ENCODE measurements at regions not wholly inside any gene's neighbourhood (a gene's known extent, or its start where the extent isn't known, plus 50 kb on each side); places are given as distances from the start of the nearest gene placed in this dataset.
"Not testable (repeated sequence)": the region's sequence is repeated elsewhere in the genome, so short reads cannot be mapped to it uniquely, and the experiment has no call there.

- intact Hi-C loops (cut with micrococcal nuclease; ENCODE audit: unreplicated experiment) (no loop called here), in situ Hi-C loops (cut with MboI) (no loop called here)
- WGBS (ENCODE audit: insufficient coverage, insufficient replicate concordance, low lambda C conversion rate, missing lambda C conversion rate) = 0% methylated on average over 1 of the region's 1 CpG
- Histone ChIP-seq H3K9me3 (replicated peaks; ENCODE audit: control insufficient read depth, insufficient read depth, low read length) (no peaks in the 10 kb centered on the region; the same call in 2 of the 3 replicates), H4K20me1 (ENCODE audit: control insufficient read depth, insufficient read depth) (no peaks in the 10 kb centered on the region), H3K4me2 (ENCODE audit: control insufficient read depth, insufficient read depth) (no peak overlapping the region), H3K9ac (ENCODE audit: control insufficient read depth, insufficient read depth, low read length) (no peak overlapping the region), H3K27me3 (replicated peaks in 1 of 2; ENCODE audit: control insufficient read depth in 2 of 2, insufficient read depth in 2 of 2, low read length in 1 of 2) (no peaks in the 10 kb centered on the region), H2AFZ (ENCODE audit: control insufficient read depth, low read depth, low read length) (no peak overlapping the region), H3K36me3 (ENCODE audit: control insufficient read depth in 2 of 2, insufficient read depth in 2 of 2, low read length in 1 of 2) (no peaks in the 10 kb centered on the region), H3K27ac (ENCODE audit: control insufficient read depth, insufficient read depth) (no peak overlapping the region), H3K4me3 (no peak overlapping the region), H3K4me1 (ENCODE audit: control insufficient read depth, insufficient read depth, low read length) (no peaks in the 10 kb centered on the region; the same call in 1 of the 2 replicates), H3K79me2 (ENCODE audit: control insufficient read depth, insufficient read depth, low read length) (no peaks in the 10 kb centered on the region)
- DNase-seq (ENCODE audit: low read depth, low spot score) (no peak), ATAC-seq (no peak), FAIRE-seq (no peak)
- POLR2A ChIA-PET = no interaction called here
- TF ChIP-seq RCOR1 (conservative IDR thresholded peaks at IDR 0.05; ENCODE audit: low read depth, low read length) (no peak), CBFB (IDR thresholded peaks at IDR 0.05; ENCODE audit: low read depth) (no peak), IKZF1 (conservative IDR thresholded peaks at IDR 0.05) (no peak), ASH2L (IDR thresholded peaks at IDR 0.05; ENCODE audit: borderline replicate concordance, low read depth) (no peak)
- TF ChIP-seq, protein P1, sequence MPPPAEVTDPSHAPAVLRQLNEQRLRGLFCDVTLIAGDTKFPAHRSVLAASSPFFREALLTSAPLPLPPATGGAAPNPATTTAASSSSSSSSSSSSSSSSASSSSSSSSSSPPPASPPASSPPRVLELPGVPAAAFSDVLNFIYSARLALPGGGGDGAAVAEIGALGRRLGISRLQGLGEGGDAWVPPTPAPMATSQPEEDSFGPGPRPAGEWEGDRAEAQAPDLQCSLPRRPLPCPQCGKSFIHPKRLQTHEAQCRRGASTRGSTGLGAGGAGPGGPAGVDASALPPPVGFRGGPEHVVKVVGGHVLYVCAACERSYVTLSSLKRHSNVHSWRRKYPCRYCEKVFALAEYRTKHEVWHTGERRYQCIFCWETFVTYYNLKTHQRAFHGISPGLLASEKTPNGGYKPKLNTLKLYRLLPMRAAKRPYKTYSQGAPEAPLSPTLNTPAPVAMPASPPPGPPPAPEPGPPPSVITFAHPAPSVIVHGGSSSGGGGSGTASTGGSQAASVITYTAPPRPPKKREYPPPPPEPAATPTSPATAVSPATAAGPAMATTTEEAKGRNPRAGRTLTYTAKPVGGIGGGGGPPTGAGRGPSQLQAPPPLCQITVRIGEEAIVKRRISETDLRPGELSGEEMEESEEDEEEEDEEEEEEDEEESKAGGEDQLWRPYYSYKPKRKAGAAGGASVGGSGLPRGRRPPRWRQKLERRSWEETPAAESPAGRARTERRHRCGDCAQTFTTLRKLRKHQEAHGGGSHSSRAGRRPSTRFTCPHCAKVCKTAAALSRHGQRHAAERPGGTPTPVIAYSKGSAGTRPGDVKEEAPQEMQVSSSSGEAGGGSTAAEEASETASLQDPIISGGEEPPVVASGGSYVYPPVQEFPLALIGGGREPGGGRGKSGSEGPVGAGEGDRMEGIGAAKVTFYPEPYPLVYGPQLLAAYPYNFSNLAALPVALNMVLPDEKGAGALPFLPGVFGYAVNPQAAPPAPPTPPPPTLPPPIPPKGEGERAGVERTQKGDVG (CRISPR knock-in tag; IDR thresholded peaks at IDR 0.05) = no peak
- CTCF ChIA-PET = no interaction called here
- SMC1A ChIA-PET (ENCODE audit: uncharacterized antibody, unreplicated experiment) = interaction anchor here (1.0 kb wide), 1 partner anchor 9 kb away, joined by 3 read pairs; no protein-coding TSS in a partner anchor
- no TSS peak for BruUV-seq (replicated peaks)
- RAD21 ChIA-PET (ENCODE audit: unreplicated experiment) = interaction anchor here (1.0 kb wide), 1 partner anchor 9 kb away, joined by 4 read pairs; no protein-coding TSS in a partner anchor
Measured at GRCh38 chr1:219100059-219100458, 73.6 kb upstream of the LYPLAL1 start.

DNA sequence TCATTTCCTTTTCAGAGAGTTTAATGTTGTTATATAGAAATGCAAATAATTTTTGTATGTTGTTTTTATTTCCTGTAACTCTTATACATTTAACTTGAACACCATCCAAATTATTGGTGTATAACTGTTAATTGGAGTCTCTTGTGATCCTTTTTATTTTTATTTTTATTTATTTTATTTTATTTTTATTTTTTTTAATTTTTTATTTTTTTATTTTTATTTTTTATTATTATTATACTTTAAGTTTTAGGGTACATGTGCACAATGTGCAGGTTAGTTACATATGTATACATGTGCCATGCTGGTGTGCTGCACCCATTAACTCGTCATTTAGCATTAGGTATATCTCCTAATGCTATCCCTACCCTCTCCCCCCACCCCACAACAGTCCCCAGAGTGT is 71.2 kb upstream of the LYPLAL1 start:
- H3K79me2 ChIP-seq (ENCODE audit: control insufficient read depth, insufficient read depth, low read length); CTCF ChIA-PET; H2AFZ ChIP-seq (ENCODE audit: control insufficient read depth, low read depth, low read length); intact Hi-C loops (cut with micrococcal nuclease; ENCODE audit: unreplicated experiment); ATAC-seq; H3K9ac ChIP-seq (ENCODE audit: control insufficient read depth, insufficient read depth, low read length); H3K27me3 ChIP-seq (replicated peaks in 1 of 2; ENCODE audit: control insufficient read depth in 2 of 2, insufficient read depth in 2 of 2, low read length in 1 of 2); POLR2A ChIA-PET; H4K20me1 ChIP-seq (ENCODE audit: control insufficient read depth, insufficient read depth); SMC1A ChIA-PET (ENCODE audit: uncharacterized antibody, unreplicated experiment); RAD21 ChIA-PET (ENCODE audit: unreplicated experiment); H3K4me3 ChIP-seq; H3K36me3 ChIP-seq (ENCODE audit: control insufficient read depth in 2 of 2, insufficient read depth in 2 of 2, low read length in 1 of 2); in situ Hi-C loops (cut with MboI); H3K9me3 ChIP-seq (replicated peaks; ENCODE audit: control insufficient read depth, insufficient read depth, low read length); H3K27ac ChIP-seq (ENCODE audit: control insufficient read depth, insufficient read depth); H3K4me2 ChIP-seq (ENCODE audit: control insufficient read depth, insufficient read depth); H3K4me1 ChIP-seq (ENCODE audit: control insufficient read depth, insufficient read depth, low read length); BruUV-seq (replicated peaks); DNase-seq (ENCODE audit: low read depth, low spot score); FAIRE-seq: not testable (repeated sequence)
- no CpG with 5 or more reads among the region's 1 CpG for WGBS (ENCODE audit: insufficient coverage, insufficient replicate concordance, low lambda C conversion rate, missing lambda C conversion rate)

Measured in GM12878 (cell line).